Stomach (tissue), 8 donors: ENCODE measurements at regions not wholly inside any gene's neighbourhood (a gene's known extent, or its start where the extent isn't known, plus 50 kb on each side); places are given as distances from the start of the nearest gene placed in this dataset.
A peak's percentile ranks its signal among the peaks of the same experiment; 100 is the strongest.

ENCODE experiments used
- DNase-seq, 2 donors: peaks; one replicate each; pipeline versions ENCODE4 v3.0.0 to v3.0.0-alpha.2; 2013 to 2019
- H3K27ac ChIP-seq, 5 donors: fragments of 200-600 bp in 4 of 5; sonication (generic) in 4 of 5; one replicate each; pipeline ENCODE4 v1.5.1; 2013 to 2019; ENCODE audit warnings: mild to moderate bottlenecking in 1 of 5, moderate library complexity in 1 of 5
- H3K27me3 ChIP-seq, 3 donors: fragments of 200-600 bp; sonication (generic); one replicate each; pipeline ENCODE4 v1.5.1; 2017 to 2019; ENCODE audit warnings: mixed run types in 1 of 3
- H3K36me3 ChIP-seq, 4 donors: fragments of 200-600 bp; sonication (generic); 1 replicate in 3 of 4; 2 replicates in 1 of 4; pipeline ENCODE4 v1.5.1; 2016 to 2019
- H3K4me1 ChIP-seq, 4 donors: fragments of 200-600 bp; sonication (generic); one replicate each; pipeline ENCODE4 v1.5.1; 2016 to 2019
- H3K4me3 ChIP-seq, 4 donors: fragments of 200-600 bp; sonication (generic) in 3 of 4; one replicate each; pipeline ENCODE4 v1.5.1; 2016 to 2019; ENCODE audit warnings: mild to moderate bottlenecking in 1 of 4
- H3K9me3 ChIP-seq, 4 donors: fragments of 200-600 bp; sonication (generic); one replicate each; pipeline ENCODE4 v1.5.1; 2016 to 2019
- EP300 ChIP-seq: sonication (generic); formaldehyde crosslinking; IDR thresholded peaks from one replicate; pipeline ENCODE4 v1.6.1; 2017; ENCODE audit warnings: antibody characterized with exemption
- POLR2A ChIP-seq, 4 donors: fragments of 450-650 bp; IDR thresholded peaks; one replicate each; pipeline ENCODE4 v1.6.1; 2016; ENCODE audit warnings: antibody characterized with exemption in 4 of 4, control low read depth in 2 of 4, mild to moderate bottlenecking in 1 of 4, moderate library complexity in 1 of 4
- POLR2AphosphoS5 ChIP-seq, 3 donors: sonication (generic); formaldehyde crosslinking; IDR thresholded peaks; one replicate each; pipeline ENCODE4 v1.6.1; 2016; ENCODE audit warnings: antibody characterized with exemption in 3 of 3
- WGBS, 5 donors: extraction: QIAGEN DNeasy Blood & Tissue Kit in 3 of 5; methylation state at CpG; one replicate each; pipeline versions ENCODE4 v1.1.5 to v1.1.7; 2013 to 2018; 5-methylcytosine and 5-hydroxymethylcytosine counted together
- intact Hi-C: fragments of 100-400 bp; cut with DNase I; formaldehyde crosslinking; loops from one replicate; pipeline ENCODE4 v1.15.1; 2023; ENCODE audit warnings: low total_unique reads
- TF ChIP-seq, protein P1 (sequence below), 7 experiments: fragments of 450-650 bp in 4 of 7; fragments of 200-600 bp in 3 of 7; sonication (generic) in 3 of 7; IDR thresholded peaks; one replicate each; pipeline ENCODE4 v1.5.1; 2016 to 2019; ENCODE audit warnings: antibody characterized with exemption in 7 of 7, control low read depth in 2 of 7, mild to moderate bottlenecking in 1 of 7
- donor health status: healthy with polysubstance abuse.
- donor health status: Bipolar disorder and iron deficiency.
- donor health status: healthy.

DNA sequence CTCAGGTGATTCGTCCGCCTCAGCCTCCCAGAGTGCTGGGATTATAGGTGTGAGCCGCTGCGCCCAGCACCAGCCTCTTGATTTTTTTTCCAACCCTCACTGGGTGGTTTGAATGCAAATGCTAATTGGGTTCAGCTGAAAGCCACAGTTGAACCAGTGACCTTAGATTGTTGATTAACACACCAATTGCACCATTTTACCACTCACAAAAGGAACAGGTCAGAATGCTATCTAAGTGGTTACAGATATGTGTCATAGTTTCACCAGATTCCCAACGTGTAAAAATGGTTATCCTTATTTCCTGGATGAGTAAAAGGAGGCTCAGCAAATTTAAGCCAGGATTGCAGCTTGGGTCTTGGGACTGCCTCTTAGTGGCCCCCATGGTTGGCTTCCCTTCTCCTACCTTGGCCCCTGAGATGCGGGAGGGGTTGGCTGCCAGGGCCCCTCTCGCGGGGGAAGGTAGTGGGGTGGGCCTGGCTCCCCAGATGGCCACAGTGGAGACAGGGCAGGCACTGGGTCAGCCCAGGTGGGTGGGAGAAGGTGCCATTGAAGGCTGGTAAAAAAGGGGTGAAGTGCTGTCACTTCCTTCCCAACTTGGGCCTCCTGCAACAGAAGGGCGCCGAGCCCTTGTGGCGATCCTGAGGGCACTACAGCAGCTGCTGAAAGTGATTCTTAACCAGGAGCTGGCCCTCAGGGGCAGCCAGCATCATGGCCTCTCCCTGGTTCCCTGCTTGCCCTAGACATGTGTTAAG, 164.9 kb upstream of the HAAO start:
- H3K27me3 ChIP-seq: no peaks in the 10 kb centered on the region
- H3K9me3 ChIP-seq: no peaks in the 10 kb centered on the region
- DNase-seq: peak in 1 of 2 donors; percentile 48
- peak in 2 of 3 donors; percentile 52 to 64 for TF ChIP-seq POLR2AphosphoS5 (IDR thresholded peaks at IDR 0.05)
- no peak for TF ChIP-seq EP300
- WGBS, 5 donors: 59 to 68% (median 66%) methylated on average over 11 of the region's 11 CpGs
- peak overlapping the region in 2 of 5 donors; percentile 23 to 79 for H3K27ac ChIP-seq
- intact Hi-C loops: no loop called here
- no peak overlapping the region for H3K4me3 ChIP-seq
- no peaks in the 10 kb centered on the region for H3K36me3 ChIP-seq
- peaks cover 25 to 74% (median 48%) of the 10 kb centered on the region in 4 donors for H3K4me1 ChIP-seq

GRCh38 chr2:42954227-42954962, 162.0 kb upstream of the HAAO start:
- peak overlapping the region in 4 of 5 donors; percentile 23 to 64 (median 50) for H3K27ac ChIP-seq
- DNase-seq: no peak
- TF ChIP-seq POLR2AphosphoS5 (IDR thresholded peaks at IDR 0.05): no peak
- no peak for TF ChIP-seq EP300
- TF ChIP-seq, protein P1, sequence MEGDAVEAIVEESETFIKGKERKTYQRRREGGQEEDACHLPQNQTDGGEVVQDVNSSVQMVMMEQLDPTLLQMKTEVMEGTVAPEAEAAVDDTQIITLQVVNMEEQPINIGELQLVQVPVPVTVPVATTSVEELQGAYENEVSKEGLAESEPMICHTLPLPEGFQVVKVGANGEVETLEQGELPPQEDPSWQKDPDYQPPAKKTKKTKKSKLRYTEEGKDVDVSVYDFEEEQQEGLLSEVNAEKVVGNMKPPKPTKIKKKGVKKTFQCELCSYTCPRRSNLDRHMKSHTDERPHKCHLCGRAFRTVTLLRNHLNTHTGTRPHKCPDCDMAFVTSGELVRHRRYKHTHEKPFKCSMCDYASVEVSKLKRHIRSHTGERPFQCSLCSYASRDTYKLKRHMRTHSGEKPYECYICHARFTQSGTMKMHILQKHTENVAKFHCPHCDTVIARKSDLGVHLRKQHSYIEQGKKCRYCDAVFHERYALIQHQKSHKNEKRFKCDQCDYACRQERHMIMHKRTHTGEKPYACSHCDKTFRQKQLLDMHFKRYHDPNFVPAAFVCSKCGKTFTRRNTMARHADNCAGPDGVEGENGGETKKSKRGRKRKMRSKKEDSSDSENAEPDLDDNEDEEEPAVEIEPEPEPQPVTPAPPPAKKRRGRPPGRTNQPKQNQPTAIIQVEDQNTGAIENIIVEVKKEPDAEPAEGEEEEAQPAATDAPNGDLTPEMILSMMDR (IDR thresholded peaks at IDR 0.05): no peak
- H3K36me3 ChIP-seq: no peaks in the 10 kb centered on the region
- no peaks in the 10 kb centered on the region for H3K9me3 ChIP-seq
- H3K4me1 ChIP-seq: peaks cover 18 to 65% (median 33%) of the 10 kb centered on the region in 4 donors
- no peaks in the 10 kb centered on the region for H3K27me3 ChIP-seq
- intact Hi-C loops: no loop called here
- H3K4me3 ChIP-seq: no peak overlapping the region
- WGBS, 5 donors: 71 to 81% (median 77%) methylated on average over 11 to 13 of the region's 13 CpGs

GRCh38 chr2:42953216-42953615, 160.8 kb upstream of the HAAO start:
- H3K27me3 ChIP-seq: no peaks in the 10 kb centered on the region
- intact Hi-C loops: no loop called here
- no peaks in the 10 kb centered on the region for H3K36me3 ChIP-seq
- 55 to 69% (median 60%) methylated on average over 7 of the region's 7 CpGs for WGBS, 5 donors
- H3K9me3 ChIP-seq: no peaks in the 10 kb centered on the region
- H3K4me1 ChIP-seq: peaks cover 15 to 64% (median 31%) of the 10 kb centered on the region in 4 donors
- no peak for DNase-seq
- H3K4me3 ChIP-seq: no peak overlapping the region
- TF ChIP-seq EP300 (no peak), POLR2AphosphoS5 (IDR thresholded peaks at IDR 0.05) (no peak), POLR2A (IDR thresholded peaks at IDR 0.05) (no peak)
- TF ChIP-seq, protein P1 (IDR thresholded peaks at IDR 0.05): no peak
- H3K27ac ChIP-seq: peak overlapping the region in 3 of 5 donors; percentile 2 to 59 (median 43)

DNA sequence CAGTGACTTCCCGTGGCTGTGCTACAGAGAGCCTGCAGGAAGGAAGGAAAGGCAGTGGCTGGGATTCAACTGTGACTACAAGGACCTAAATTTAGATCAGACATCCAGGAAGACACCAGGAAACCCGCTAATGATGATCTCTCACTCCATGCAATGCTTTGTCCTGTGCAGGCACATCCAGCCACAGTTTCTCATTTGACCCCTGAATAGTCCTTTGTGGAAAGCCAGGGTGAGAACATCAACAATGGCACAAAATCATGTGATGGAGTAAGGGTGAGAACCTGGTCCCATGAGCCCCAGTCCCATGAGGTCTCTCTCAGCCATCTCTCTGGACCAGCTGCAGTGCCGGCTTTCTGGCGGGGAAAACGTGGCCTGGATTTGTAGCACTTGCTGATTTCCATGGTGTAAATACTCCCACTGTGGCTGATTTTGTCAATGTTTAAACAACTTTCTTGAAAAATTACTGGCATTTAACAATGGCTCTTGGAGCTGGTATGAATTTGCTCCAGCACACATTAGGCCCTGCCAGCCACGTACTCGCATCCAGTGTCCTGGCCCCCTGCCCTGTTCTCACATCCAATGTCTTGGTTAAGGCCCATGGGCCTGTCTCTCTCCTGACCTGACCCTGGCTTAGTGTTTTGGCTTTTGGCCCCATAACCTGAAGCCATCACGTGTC, 159.0 kb upstream of the HAAO start:
- TF ChIP-seq, protein P1 (IDR thresholded peaks at IDR 0.05): no peak
- TF ChIP-seq POLR2A (IDR thresholded peaks at IDR 0.05) (no peak), EP300 (no peak), POLR2AphosphoS5 (IDR thresholded peaks at IDR 0.05) (peak in 1 of 3 donors; percentile 32)
- no peaks in the 10 kb centered on the region for H3K27me3 ChIP-seq
- DNase-seq: peak in 1 of 2 donors; percentile 57
- peak overlapping the region in 3 of 5 donors; percentile 34 to 60 (median 43) for H3K27ac ChIP-seq
- H3K9me3 ChIP-seq: no peaks in the 10 kb centered on the region
- H3K4me3 ChIP-seq: no peak overlapping the region
- H3K4me1 ChIP-seq: peaks cover 19 to 67% (median 39%) of the 10 kb centered on the region in 4 donors
- no peaks in the 10 kb centered on the region for H3K36me3 ChIP-seq
- intact Hi-C loops: no loop called here
- WGBS, 5 donors: 63 to 80% (median 76%) methylated on average over 8 of the region's 8 CpGs
